ENCODE measurements at regions not wholly inside any gene's neighbourhood (a gene's known extent, or its start where the extent isn't known, plus 50 kb on each side); places are given as distances from the start of the nearest gene placed in this dataset.

- ATAC-seq, result no peak
- TF ChIP-seq RARB (CRISPR knock-in tag; IDR thresholded peaks at IDR 0.05), result no peak
- TF ChIP-seq ZNF70 (CRISPR knock-in tag; IDR thresholded peaks at IDR 0.05), result no peak
- no peak for TF ChIP-seq CSDC2 (CRISPR knock-in tag; IDR thresholded peaks at IDR 0.05)
- no peak for TF ChIP-seq OSR1 (CRISPR knock-in tag; IDR thresholded peaks at IDR 0.05)
- TF ChIP-seq CSRNP3 (CRISPR knock-in tag; IDR thresholded peaks at IDR 0.05), result no peak
- TF ChIP-seq ISL1 (CRISPR knock-in tag; IDR thresholded peaks at IDR 0.05), result peak; percentile 72
- no peak for TF ChIP-seq ZNF565 (CRISPR knock-in tag; conservative IDR thresholded peaks at IDR 0.05; ENCODE audit: low read depth)
Measured at GRCh38 chr5:146956217-146956616, 77.7 kb upstream of the PPP2R2B start.

- no peak for TF ChIP-seq ESRRG (CRISPR knock-in tag; IDR thresholded peaks at IDR 0.05)
- TF ChIP-seq BACH2 (CRISPR knock-in tag; IDR thresholded peaks at IDR 0.05; ENCODE audit: borderline replicate concordance), result no peak
- no peak for TF ChIP-seq SNAI2 (CRISPR knock-in tag; IDR thresholded peaks at IDR 0.05)
- TF ChIP-seq, protein P1, sequence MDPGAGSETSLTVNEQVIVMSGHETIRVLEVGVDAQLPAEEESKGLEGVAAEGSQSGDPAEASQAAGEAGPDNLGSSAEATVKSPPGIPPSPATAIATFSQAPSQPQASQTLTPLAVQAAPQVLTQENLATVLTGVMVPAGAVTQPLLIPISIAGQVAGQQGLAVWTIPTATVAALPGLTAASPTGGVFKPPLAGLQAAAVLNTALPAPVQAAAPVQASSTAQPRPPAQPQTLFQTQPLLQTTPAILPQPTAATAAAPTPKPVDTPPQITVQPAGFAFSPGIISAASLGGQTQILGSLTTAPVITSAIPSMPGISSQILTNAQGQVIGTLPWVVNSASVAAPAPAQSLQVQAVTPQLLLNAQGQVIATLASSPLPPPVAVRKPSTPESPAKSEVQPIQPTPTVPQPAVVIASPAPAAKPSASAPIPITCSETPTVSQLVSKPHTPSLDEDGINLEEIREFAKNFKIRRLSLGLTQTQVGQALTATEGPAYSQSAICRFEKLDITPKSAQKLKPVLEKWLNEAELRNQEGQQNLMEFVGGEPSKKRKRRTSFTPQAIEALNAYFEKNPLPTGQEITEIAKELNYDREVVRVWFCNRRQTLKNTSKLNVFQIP (CRISPR knock-in tag; IDR thresholded peaks at IDR 0.05; ENCODE audit: borderline replicate concordance, low read depth), result no peak
- no peak for TF ChIP-seq ARNTL (CRISPR knock-in tag; IDR thresholded peaks at IDR 0.05; ENCODE audit: borderline replicate concordance, low read depth)
- no peak for ATAC-seq
Measured at GRCh38 chr5:146959360-146959759, 80.8 kb upstream of the PPP2R2B start.

GRCh38 chr5:146962801-146963355 is 84.3 kb upstream of the PPP2R2B start:
- ATAC-seq, result no peak
- no peak for TF ChIP-seq CSDC2 (CRISPR knock-in tag; IDR thresholded peaks at IDR 0.05)
- TF ChIP-seq TSHZ2 (CRISPR knock-in tag; IDR thresholded peaks at IDR 0.05), result no peak

DNA sequence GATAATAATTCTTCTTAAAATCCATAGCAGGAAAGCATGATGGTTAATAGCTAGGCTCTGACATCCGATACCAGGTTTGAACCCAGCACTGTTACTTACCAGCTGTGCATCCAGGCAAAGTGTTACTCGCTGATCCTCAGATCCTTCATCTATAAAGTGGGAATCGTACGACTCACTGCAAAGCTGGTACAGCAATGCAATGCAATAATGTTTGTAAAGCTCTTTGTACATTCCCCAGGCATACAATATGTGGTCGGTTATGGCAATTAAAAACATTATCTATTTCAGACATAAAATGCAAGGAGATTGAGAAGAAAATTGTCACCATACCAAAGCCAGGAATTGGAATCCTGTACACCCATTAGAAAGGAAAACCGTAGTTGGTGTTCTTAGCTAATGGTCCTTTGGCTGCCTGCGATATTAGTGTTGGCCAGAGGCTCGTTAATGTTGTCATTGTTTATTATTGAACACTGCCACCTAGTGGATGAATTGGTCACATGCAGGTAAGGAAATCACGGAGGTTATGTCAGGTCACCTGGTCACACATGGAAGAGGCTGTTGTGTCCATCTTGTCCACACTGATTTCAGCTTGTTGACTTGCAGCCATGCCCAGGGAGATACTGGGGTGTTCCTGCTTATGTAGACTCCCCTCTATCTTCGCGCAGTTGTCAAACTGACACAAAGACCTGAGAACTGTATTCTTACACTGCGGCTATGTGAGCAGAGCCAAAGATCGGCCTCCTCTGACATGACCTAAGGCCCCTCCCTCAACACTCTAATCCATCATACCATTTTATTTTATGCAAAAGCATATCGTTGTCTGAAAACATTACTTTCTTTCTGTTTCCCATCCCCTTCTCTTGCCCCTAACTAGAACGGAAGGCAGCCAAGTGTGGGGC is 87.5 kb upstream of the PPP2R2B start:
- TF ChIP-seq ZNF70 (CRISPR knock-in tag; IDR thresholded peaks at IDR 0.05), result no peak
- no peak for TF ChIP-seq OSR1 (CRISPR knock-in tag; IDR thresholded peaks at IDR 0.05)
- no peak for TF ChIP-seq CREB5 (CRISPR knock-in tag; IDR thresholded peaks at IDR 0.05; ENCODE audit: low read depth)
- no peak for TF ChIP-seq ZFP3 (CRISPR knock-in tag; IDR thresholded peaks at IDR 0.05)
- TF ChIP-seq, protein P2, sequence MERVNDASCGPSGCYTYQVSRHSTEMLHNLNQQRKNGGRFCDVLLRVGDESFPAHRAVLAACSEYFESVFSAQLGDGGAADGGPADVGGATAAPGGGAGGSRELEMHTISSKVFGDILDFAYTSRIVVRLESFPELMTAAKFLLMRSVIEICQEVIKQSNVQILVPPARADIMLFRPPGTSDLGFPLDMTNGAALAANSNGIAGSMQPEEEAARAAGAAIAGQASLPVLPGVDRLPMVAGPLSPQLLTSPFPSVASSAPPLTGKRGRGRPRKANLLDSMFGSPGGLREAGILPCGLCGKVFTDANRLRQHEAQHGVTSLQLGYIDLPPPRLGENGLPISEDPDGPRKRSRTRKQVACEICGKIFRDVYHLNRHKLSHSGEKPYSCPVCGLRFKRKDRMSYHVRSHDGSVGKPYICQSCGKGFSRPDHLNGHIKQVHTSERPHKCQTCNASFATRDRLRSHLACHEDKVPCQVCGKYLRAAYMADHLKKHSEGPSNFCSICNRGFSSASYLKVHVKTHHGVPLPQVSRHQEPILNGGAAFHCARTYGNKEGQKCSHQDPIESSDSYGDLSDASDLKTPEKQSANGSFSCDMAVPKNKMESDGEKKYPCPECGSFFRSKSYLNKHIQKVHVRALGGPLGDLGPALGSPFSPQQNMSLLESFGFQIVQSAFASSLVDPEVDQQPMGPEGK (CRISPR knock-in tag; IDR thresholded peaks at IDR 0.05; ENCODE audit: borderline replicate concordance), result no peak
- no peak for TF ChIP-seq ISL1 (CRISPR knock-in tag; IDR thresholded peaks at IDR 0.05)
- no peak for TF ChIP-seq BACH2 (CRISPR knock-in tag; IDR thresholded peaks at IDR 0.05; ENCODE audit: borderline replicate concordance)
- TF ChIP-seq RARB (CRISPR knock-in tag; IDR thresholded peaks at IDR 0.05), result no peak
- no peak for TF ChIP-seq TOX (CRISPR knock-in tag; IDR thresholded peaks at IDR 0.05; ENCODE audit: borderline replicate concordance)
- TF ChIP-seq SNAI2 (CRISPR knock-in tag; IDR thresholded peaks at IDR 0.05), result no peak
- TF ChIP-seq, protein P1 (CRISPR knock-in tag; IDR thresholded peaks at IDR 0.05; ENCODE audit: borderline replicate concordance, low read depth), result no peak
- no peak for TF ChIP-seq CSDC2 (CRISPR knock-in tag; IDR thresholded peaks at IDR 0.05)
- TF ChIP-seq CSRNP3 (CRISPR knock-in tag; IDR thresholded peaks at IDR 0.05), result no peak
- no peak for TF ChIP-seq ARNTL (CRISPR knock-in tag; IDR thresholded peaks at IDR 0.05; ENCODE audit: borderline replicate concordance, low read depth)
- no peak for TF ChIP-seq ESRRG (CRISPR knock-in tag; IDR thresholded peaks at IDR 0.05)
- peak; percentile 98 for ATAC-seq

All from SK-N-SH treated with all-trans-retinoic acid at 6 μM for 48 hours (cell line).